NCI-H2171 (cell line): ENCODE measurements at regions not wholly inside any gene's neighbourhood (a gene's known extent, or its start where the extent isn't known, plus 50 kb on each side); places are given as distances from the start of the nearest gene placed in this dataset.

Source experiments
- DNase-seq: peaks from one replicate; lab custom pipeline; 2025; lab: John Stamatoyannopoulos, UW

DNA sequence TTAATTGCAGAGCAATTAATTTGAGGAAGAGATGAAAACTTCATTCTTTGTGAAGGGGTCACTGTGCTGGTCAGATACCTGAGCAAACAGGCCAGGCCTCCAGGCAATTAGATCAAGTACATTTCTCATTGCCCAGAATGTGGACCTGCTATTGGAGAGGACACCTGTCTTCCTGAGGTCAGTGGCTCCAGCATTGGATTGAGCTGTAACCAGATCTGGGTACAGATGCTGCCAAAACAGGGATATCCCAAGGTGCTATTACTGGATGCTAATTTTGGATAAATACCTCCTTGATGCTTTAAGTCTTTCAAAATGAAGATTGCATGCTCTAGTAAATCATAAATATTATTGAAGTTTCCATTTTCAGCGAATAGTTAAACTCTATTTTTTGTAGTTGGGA lies 131.5 kb downstream of the FAM161A start:
- DNase-seq: no peak

DNA sequence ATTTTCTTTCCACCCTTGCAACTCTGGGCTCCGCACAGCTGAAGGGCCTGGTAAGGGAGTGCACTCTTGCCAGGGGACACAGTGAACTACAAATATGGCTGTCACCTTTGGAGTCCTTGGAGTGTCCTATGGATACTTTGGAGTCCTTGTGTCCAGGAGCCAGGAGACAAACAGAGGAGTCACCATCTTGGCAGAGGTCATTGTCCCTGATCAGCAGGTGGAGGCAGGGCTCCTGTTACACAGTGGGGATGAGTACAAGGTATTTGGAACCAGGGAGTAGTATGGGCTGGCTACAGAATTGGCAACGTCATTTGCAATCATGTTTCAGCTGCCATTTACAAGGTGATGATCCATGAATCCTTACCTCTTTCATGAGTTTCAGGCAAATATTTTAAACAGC lies 132.5 kb downstream of the FAM161A start:
- no peak for DNase-seq

DNA sequence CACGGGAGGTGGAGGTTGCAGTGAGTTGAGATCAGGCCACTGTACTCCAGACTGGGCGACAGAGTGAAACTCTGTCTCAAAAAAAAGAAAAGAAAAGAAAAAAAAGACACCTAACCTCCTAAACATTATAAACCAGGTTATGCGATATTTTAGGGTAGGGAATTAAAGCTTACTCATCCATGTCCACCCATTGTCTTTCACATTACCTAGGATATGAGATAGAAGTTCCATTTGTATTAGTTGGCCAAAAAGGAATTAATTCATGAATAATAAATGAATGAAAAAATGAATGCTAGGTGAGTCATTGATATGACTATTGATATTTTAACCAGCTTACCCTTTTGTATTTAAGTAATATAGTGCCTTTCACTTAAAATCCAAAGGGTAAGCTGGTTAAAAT lies 132.9 kb downstream of the FAM161A start:
- DNase-seq: no peak

DNA sequence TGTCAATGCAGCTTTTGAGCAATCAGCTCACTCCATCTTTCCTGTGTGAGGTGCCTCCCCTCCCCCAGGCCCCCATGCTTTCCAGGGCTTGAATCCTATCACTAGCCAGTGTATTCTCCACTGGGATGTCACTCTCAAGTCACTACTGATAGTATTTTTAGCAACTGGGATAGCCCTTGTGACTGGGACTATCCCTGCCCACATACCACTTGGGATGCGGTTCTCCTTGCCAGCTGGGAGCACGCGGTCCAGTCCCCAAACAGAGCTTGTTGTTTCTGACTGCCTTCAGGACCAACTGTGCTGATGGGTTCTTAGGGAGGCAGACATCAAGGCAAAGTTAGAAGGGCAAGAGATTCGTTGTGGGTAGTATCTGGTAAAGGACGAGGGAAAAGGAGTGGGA lies 134.9 kb downstream of the FAM161A start:
- DNase-seq: no peak

DNA sequence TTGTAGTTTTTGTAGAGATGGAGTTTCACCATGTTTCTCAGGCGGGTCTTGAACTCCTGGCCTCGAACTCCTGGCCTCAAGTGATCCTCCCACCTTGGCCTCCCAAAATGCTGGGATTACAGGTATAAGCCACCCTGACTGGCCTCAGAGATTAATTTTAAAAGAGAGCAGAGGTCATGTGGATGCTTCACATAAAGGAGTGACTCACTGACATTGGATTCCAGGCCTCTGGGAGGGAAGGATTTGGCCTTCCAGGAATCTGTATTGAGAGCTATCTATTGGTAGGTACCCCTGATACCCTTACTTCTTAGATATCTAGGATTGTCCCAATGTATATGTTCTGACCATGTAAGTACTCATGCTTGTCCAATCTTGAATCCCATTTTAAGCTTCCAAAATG lies 138.4 kb downstream of the FAM161A start:
- no peak for DNase-seq

DNA sequence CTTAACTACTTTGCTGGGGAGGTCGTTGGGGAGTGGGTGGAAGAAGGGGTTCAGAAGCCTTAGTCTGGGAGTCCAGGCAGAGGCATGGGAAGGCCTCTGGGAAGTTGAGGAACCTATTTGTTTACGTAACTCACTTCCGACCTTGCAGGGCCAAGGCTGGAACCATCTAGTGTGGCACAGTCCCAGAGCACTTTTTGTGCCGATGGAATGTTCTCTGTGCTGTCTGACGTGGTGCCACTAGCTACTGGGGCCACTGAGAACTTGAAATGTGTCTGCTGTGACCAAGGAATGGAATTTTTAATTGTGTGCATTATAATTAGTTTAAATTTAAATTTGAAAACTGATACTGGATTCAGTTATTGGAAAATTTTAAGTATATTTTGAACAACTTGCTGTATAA lies 139.7 kb downstream of the FAM161A start:
- no peak for DNase-seq

DNA sequence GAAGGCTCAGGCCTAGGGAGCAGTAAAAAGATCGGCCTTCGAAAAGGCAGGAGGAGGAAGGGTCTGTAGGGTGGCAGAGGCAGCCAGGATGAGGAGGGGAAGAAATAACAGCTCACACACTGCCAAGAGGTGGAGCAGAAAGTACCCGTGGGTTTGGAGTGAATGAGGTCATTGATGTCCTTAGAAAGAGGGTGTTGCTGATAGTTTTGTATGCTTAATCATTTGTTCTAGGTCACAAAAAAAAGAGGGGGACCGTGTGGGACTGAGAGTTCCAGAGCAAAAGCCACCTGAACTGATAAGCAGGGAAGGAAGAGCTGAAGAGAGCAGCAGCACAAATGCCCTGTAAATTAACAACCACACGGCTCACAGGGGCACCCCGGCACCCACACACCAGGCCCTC lies 140.4 kb downstream of the FAM161A start:
- DNase-seq: no peak

DNA sequence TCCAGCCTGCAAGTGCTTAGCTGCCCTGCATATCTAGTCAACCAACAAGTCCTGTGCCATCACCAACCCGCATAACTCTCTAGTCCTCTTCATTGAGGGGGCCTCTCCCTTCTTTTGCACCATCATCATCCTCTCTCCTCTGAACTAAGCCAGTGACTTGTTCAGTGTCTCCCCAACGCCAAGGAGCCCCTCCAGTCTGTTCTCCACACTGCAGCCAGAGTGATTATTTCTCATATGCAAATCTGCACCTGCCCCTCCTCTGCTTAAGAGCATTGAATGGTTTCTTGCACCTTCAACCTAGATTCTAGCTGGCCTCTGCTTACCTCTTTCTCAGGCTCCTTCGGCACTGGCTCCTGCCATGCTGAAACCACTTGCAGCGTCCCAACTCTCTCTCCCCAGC lies 141.8 kb downstream of the FAM161A start:
- DNase-seq: no peak

DNA sequence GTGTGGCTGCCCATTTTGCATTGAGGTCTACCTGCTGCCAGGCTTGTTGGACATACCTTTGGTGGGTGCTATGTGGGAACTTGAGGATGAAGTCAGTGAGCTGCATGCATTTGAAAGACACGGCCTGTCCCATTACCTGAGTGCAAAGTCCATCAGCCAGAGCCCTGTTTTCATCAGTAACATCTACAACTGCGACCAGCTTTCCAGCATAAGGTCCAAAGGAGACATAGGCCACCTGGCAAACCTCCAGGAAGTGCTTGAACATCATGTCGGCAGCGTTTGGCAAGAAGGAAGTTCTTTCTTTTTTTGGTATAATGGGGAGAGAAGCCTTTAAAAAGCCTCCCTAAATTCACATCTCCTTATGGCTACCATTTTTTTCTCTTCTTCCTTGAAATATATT lies 143.1 kb downstream of the FAM161A start:
- DNase-seq: no peak

DNA sequence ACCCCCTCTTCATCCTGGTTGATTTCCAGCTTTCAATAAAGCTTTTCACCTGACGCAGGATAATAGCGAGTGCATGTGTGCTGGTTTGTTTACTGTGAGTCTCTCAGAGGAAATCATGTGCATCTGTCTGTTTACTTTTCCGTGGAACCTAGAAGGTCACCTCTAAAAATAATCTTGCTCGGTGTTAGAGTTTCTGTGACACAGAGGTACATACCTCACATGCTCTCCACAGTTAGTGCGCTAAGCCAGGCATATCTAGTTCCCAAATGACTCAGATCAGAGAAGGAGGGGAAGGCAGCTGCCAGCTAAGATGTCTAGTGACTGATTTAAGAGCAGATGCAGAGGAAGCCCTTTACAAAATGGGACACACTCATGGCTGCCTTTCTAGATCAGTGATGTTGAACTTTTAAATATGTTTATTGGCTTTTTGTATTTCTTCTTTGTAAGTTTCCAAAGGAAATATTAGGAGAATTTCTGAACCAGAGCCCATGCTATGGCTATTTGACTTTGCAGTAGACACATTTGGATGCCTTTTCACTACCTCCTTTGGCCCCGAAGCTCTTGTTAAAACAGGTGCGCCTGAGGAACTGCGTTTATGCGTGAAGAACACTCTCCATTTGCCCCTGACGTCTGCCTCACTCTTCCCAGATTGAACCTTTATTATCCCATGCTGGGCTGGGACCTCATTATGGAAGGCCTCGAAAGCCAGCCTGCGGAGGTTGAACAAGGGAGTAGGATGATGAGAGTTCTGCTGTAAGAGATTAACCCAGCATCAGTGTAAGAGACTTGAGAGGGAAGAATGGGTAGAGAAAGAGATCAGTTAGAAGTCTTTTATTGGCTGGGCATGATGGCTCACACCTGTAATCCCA lies 145.6 kb downstream of the FAM161A start:
- DNase-seq: peak; percentile 80

DNA sequence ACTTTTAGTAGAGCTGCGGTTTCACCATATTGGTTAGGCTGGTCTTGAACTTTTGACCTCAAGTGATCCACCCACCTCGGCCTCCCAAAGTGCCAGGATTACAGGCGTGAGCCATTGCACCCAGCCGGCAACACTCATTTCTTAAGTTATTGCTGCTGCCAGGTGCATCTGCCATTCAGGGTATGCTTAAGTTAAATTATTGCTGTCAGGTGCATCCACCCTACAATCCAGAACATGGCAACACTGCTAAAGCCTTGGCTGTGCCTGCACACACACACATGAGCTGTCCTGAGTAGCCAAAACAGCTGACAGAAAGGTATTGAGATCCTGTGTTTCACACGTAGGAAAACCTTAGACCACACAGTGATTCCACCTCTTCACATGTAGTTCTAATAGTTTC lies 148.2 kb downstream of the FAM161A start:
- DNase-seq: no peak

DNA sequence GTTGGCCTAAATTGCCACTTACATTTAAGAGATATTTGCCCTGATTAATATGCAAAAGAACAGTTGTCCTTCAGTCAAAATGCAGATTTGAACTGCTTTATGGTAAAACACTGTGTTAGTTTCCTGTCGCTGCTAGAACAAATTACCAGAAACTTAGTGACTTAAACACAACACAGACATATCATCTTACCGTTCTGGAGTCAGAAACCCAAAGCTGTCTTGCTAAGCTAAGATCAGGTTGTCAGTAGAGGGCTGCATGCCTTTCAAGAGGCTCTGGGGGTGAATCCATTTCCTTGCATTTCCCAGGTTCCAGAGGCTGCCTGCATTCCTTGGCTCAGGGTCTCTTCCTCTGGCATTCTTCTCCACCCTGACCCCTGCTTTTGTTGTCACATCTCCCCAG lies 149.5 kb downstream of the FAM161A start:
- DNase-seq: no peak

DNA sequence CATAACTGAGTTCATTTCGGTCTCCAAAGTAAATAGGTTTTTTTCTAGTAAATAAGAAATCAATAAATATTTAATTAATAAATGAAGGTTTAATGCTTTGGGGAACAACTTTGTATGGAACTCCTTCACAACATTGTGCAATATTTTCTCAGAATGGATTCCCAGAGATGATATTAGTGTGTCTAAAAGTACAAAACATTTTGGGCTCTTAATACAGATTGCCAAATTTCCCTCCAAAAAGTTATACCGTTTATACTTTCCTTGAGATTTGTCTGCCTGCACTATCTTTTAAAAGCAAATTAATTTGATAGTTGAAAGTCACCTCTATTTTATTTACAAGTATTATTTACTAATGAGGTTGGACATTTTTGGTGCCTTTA lies 151.8 kb downstream of the FAM161A start:
- no peak for DNase-seq

DNA sequence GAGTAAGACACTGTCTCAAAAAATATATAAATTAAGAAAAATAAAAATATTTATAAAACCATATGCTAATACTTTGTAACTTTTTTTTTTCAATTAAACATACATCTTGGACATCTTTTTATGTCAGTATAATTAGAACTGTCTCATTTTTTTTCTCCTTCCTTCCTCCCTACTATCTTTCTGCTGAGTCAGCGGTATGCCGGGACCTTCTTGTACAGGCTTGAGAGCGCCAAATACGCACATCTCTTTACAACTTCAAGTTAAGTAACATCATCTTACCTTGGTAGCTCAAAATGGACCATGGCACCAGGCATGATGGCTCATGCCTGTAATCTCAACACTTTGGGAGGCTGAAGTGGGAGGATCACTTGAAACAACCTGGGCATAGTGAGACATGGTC lies 153.4 kb downstream of the FAM161A start:
- DNase-seq: no peak

DNA sequence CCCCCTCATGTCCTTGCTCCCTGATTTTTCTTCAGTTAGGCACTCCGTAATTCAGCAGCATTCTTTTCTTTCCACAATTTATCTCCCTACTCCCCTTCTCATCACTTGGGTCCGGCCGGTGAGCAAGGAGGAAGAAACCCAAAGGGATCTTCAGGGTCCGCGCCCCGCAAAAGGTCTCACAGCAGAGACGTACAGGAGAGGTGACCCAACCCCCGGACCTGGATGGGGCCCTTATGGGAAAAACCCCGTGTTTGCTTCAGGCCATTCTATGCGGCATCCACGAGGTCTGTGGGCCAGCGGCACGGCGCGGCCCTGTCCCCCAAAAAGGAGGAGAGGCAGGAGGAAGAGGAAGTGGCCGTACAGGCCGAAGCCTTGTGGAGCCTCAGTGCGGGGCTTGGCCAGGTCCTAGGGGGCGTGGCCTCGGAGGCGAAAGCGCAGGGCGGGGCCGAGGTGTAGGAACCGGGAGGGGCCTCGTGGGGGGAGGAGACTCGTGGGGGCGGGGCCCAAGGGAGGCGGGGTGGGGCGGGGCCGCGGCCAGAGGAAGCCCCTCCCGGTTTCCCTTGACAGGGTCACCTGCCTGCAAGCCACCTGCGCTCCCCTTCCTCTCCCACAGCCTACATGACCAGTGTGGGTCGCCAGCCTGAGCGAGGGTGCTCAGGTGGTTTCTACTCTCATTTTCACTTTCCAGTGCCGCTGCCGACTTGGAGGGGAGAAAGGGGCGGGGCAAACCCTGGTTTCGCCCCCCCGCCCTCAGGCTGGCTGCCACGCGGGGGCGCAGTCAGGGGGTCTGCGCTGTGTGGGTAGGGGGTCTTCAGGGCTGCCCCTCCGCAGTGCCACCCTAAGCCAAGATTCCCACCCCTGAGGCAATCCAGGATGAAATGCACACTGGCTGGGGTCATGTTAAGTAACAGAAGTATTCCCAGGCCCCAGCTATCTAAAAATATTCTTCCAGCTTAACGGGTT lies 156.4 kb upstream of the XPO1 start:
- peak; percentile 28 for DNase-seq

DNA sequence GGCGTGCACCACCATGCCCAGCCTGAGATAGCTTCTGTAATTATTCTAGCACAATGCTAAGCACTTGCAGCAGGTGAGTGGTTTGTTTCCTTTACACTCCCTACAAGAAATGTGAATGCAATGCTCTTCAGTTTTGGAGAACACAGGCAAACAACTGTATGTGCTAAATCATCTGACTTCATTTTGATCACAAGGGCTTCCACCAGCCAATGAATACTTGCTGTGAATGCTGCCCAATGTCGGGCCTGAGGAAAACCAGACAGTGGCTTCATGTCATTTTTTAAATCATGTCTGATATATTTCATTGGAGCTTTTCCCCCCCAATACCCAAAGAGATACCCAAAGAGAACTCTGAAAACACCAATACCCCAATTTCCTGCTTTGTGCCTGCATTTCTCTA lies 155.6 kb upstream of the XPO1 start:
- no peak for DNase-seq

DNA sequence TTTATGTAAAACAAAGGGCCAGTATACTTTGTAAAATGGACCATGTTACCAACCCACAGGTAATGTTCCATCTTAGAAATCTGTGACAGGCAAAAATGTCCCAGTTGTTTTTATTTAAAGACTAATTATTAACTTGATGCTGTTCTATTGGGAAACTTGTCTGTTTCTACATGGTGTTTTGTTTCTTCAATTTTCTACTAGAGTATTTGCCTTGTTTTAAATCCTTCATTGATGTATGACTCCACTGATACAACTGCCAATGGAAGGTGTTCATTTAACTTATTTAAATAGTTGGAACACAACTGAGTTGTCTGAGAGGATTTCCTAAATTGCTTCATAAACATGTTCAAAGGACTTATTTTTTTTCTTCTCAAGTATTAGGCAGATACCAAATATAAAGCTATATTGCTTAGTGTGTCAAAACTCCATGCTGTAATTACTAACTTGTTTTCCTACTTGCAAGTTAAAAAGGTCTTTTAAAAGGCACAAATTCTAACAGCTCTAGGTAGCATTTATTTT lies 152.0 kb upstream of the XPO1 start:
- no peak for DNase-seq

DNA sequence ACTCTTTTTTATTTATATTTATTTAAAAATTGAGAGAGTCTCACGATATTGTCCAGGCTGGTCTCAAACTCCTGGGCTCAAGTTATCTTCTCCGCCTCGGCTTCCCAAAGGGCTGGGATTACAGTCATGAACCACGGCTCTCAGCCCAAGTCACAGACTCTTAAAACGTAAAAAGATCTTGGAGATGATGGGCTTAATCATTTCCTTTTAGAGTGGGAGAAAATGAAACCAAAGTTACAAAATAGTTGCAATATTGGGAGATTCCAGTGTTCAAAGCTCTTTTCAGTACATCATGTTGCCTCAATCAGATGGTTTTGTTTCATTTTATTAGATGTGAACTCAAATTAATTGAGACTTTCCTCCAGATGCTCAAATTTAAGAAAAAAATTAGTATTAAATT lies 151.4 kb upstream of the XPO1 start:
- DNase-seq: no peak

DNA sequence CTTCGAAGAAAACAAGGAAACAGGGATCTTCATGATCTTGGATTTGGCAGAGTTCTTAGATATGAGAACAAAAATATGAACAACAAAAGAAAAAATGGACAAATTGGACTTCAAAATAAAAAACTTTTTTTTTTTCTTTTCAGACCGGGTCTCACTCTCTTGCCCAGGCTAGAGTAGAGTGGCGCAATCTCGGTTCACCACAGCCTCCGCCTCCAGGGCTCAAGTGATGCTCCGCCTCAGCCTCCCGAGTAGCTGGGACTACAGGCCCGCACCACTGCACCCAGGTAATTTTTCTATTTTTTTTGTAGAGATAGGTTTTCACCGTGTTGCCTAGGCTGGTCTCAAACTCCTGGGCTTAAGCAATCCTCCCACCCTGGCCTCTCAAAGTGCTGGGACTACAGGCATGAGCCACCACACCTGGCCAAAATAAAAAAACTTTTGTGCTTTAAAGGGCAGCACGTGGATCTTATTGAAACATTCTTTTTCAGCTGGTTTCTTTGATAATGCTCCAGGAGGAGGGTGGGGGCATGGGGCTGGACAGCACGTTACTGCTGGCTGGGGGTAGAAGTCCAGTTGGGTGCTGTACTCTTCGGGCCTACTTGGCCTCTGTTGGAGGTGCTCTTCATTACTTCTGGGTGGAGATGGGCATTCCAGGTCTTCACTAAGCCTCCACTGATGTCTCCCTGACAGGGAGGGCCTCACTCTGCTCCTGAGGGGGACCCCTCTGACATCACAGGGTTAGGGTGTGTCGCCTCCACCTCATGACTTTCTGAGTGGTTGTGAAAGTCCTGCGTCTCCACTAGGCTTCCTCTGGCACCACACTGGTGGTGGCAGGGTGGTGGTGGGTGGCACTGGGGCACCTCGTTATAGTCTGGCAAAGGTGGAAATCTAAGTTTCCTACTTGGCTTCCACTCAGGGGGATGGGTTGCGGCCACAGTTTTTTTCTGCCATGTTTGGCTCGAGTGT lies 150.5 kb upstream of the XPO1 start:
- DNase-seq: no peak

DNA sequence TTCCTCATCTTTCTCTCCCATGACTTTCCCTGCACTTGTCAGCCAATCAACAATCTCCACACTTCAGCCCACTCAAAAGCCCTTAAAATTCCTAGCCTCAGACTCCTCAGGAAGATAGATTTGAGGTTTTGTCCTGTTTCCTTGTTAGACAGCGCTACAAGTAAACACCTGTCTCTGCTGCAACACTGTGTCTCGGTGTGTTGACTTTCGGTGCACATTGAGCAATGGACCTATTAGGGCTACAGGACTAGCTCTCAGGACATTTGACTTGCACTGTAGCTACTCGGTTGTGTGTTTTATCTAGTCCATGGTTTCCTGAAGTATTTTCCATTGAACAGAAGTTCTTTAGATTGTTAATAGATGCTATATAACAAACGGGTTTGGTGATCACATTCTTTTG lies 140.9 kb upstream of the XPO1 start:
- DNase-seq: no peak

DNA sequence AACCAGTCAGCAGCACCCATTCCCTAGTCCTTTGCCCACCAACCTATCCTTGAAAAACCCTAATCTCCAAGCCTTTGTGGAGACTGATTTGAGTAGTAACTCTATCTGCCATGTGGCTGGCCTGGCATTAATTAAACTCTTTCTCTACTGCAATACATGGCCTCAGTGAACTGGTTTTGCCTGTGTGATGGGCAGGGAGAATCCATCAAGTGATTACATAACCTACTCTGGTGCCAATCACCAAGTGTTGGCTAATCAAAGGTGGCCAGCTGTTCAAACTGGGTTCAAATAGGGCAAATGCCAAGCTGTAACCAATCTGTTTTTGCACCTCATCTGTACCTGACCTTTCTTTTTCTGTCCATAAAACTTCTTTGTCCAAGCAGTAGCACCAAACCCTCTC lies 139.8 kb upstream of the XPO1 start:
- DNase-seq: no peak

DNA sequence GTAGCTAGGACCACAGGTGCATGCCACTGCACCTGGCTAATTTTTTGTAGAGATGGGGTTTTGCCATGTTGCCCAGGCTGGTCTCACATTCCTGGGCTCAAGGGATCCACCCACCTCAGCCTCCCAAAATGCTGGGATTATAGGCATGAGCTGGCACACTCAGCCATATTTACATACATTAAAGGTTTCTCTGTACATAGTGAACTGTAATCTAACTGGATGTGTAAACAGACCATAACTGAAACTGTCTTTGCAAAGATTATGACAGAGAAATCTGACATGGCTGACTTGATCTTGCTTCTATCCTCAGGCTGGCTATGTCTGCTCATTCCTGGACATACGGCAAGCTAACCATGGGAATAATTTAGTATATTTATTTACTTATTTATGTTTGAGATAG lies 139.2 kb upstream of the XPO1 start:
- no peak for DNase-seq
